ENCODE measurements at regions not wholly inside any gene's neighbourhood (a gene's known extent, or its start where the extent isn't known, plus 50 kb on each side); places are given as distances from the start of the nearest gene placed in this dataset.

DNA sequence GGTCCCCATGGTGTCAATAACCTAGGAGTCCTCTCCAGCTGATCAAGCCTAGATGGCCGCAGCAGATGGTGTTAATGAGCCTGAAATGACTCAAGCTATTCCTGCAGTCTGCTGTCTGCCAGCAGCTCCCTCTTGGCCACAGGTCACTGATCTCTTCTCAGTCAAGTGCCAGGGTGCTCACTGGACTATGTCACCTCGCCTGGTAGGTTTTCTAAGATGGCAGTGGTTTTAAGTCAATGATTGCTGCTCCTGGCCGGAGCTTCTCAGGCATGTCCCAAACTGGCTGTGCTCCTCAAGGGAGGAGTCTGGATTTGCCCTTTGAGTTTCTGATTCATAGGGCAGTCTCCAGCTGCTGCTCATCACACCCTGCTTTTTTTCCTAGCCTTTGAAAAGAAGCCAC lies 58.6 kb upstream of the SHISA6 start:
- intact Hi-C loops (cut with DNase I): no loop called here
- Histone ChIP-seq H3K27ac (no peak overlapping the region), H3K4me1 (ENCODE audit: insufficient read depth) (no peaks in the 10 kb centered on the region), H3K36me3 (no peaks in the 10 kb centered on the region), H3K4me3 (no peak overlapping the region), H3K9me3 (no peaks in the 10 kb centered on the region), H3K27me3 (no peaks in the 10 kb centered on the region)
- no peak for DNase-seq
- 36 to 56% (median 38%) methylated on average over 3 of the region's 3 CpGs for WGBS, 3 donors
- TF ChIP-seq EP300 (IDR thresholded peaks at IDR 0.05) (no peak), POLR2A (IDR thresholded peaks at IDR 0.05) (no peak)

DNA sequence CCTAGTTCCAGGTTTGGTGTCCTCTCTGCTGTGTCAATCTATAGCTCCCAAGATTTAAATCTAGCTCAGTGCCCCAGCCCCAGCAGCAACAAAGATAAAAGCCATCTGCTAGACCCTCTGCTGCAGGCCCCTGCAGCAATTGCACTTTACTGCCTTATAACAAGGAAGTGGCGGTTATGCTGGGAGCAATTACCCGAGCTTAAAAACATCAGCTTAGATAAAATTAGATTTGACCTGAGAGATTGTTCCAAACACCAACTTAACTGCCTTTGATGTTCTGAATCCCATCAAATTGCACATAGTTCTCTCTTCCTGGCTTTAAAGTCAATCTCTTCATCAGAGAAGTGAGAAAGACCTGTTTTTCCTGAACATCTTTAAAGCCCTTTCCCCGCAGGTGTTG lies 62.4 kb upstream of the SHISA6 start:
- Histone ChIP-seq H3K9me3 (no peaks in the 10 kb centered on the region), H3K36me3 (no peaks in the 10 kb centered on the region), H3K27me3 (no peaks in the 10 kb centered on the region), H3K4me3 (no peak overlapping the region), H3K4me1 (ENCODE audit: insufficient read depth) (no peaks in the 10 kb centered on the region), H3K27ac (no peak overlapping the region)
- TF ChIP-seq, protein P1, sequence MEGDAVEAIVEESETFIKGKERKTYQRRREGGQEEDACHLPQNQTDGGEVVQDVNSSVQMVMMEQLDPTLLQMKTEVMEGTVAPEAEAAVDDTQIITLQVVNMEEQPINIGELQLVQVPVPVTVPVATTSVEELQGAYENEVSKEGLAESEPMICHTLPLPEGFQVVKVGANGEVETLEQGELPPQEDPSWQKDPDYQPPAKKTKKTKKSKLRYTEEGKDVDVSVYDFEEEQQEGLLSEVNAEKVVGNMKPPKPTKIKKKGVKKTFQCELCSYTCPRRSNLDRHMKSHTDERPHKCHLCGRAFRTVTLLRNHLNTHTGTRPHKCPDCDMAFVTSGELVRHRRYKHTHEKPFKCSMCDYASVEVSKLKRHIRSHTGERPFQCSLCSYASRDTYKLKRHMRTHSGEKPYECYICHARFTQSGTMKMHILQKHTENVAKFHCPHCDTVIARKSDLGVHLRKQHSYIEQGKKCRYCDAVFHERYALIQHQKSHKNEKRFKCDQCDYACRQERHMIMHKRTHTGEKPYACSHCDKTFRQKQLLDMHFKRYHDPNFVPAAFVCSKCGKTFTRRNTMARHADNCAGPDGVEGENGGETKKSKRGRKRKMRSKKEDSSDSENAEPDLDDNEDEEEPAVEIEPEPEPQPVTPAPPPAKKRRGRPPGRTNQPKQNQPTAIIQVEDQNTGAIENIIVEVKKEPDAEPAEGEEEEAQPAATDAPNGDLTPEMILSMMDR (IDR thresholded peaks at IDR 0.05): no peak
- TF ChIP-seq POLR2A (IDR thresholded peaks at IDR 0.05): no peak
- intact Hi-C loops (cut with DNase I): no loop called here
- WGBS, 3 donors: 18 to 46% (median 31%) methylated on average over 3 of the region's 3 CpGs
- no peak for DNase-seq

DNA sequence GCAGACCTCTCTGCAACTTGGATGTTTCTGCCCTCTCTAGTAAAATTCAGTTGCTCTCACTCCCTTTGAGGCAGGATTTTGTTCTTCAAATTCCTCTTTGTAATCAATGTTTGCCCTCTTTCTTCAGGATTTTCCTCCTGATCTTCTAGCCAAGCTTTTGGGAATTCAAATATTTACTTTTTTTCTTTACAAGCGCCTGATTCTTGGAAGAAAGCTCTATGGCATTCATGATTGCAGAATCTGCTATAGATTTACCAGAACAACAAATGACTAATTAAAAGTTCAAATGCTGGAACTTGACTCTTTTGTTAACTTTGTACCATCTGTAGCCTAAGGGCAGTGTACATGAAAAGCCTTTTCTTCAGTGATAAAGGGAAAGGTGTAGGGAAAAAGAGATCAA lies 63.7 kb upstream of the SHISA6 start:
- Histone ChIP-seq H3K4me3 (no peak overlapping the region), H3K36me3 (no peaks in the 10 kb centered on the region), H3K4me1 (ENCODE audit: insufficient read depth) (no peaks in the 10 kb centered on the region), H3K9me3 (no peaks in the 10 kb centered on the region), H3K27me3 (no peaks in the 10 kb centered on the region), H3K27ac (no peak overlapping the region)
- intact Hi-C loops (cut with DNase I): no loop called here
- TF ChIP-seq, protein P1 (IDR thresholded peaks at IDR 0.05): no peak
- WGBS, 3 donors: 55 to 68% (median 59%) methylated on average over 1 of the region's 1 CpG
- no peak for DNase-seq

DNA sequence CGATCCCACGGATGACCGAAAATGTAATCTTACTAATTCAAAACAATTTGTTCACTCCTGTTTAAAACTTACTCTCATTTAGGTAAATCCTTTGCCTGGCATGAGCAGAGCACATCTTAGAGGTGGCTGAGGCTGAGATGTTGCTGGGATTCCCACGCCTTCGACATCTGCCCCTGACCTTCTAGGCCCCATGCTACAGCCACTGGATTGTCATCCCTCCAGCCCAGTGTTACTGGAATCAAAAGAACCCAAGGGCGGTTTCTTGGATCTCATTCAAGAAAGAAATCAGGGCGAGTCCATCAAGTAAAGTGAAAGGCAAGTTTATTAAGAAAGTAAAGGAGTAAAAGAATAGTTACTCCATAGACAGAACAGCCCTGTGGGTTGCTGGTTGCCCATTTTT lies 64.5 kb upstream of the SHISA6 start:
- Histone ChIP-seq H3K36me3 (no peaks in the 10 kb centered on the region), H3K4me3 (no peak overlapping the region), H3K27ac (no peak overlapping the region), H3K4me1 (ENCODE audit: insufficient read depth) (no peaks in the 10 kb centered on the region), H3K9me3 (no peaks in the 10 kb centered on the region), H3K27me3 (no peaks in the 10 kb centered on the region)
- TF ChIP-seq POLR2A (IDR thresholded peaks at IDR 0.05): no peak
- TF ChIP-seq, protein P1 (IDR thresholded peaks at IDR 0.05): no peak
- TF ChIP-seq EP300 (IDR thresholded peaks at IDR 0.05): no peak
- DNase-seq: no peak
- WGBS, 3 donors: 52 to 65% (median 59%) methylated on average over 7 of the region's 7 CpGs
- intact Hi-C loops (cut with DNase I): no loop called here

DNA sequence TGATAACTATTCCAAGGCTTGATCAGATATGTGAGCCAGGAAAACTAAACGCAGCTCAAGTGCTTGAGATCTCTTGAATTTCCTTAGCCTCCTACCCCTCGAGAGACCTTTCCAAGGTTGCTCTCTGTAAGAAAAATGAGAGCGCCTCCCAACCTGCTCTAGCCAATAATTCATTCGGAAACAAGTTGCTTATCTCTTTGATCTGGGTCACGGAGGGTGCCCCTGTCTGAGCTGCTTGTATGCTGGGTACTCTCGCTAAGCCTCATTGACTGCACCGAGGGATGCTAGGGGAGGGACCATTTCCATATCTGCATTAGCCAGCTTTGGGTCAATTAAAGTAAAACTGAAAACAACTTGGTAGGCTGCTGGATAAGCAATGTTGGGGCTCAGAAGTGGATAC lies 70.1 kb upstream of the SHISA6 start:
- Histone ChIP-seq H3K27ac (no peak overlapping the region), H3K9me3 (no peaks in the 10 kb centered on the region), H3K36me3 (no peaks in the 10 kb centered on the region), H3K4me1 (ENCODE audit: insufficient read depth) (no peaks in the 10 kb centered on the region), H3K4me3 (no peak overlapping the region), H3K27me3 (no peaks in the 10 kb centered on the region)
- intact Hi-C loops (cut with DNase I): no loop called here
- TF ChIP-seq POLR2A (IDR thresholded peaks at IDR 0.05) (no peak), EP300 (IDR thresholded peaks at IDR 0.05) (no peak)
- TF ChIP-seq, protein P1 (IDR thresholded peaks at IDR 0.05): no peak
- no peak for DNase-seq
- WGBS, 3 donors: 9 to 18% (median 14%) methylated on average over 7 of the region's 7 CpGs

All from ovary (tissue), 7 donors.